GM23338 (cell line): ENCODE measurements at regions not wholly inside any gene's neighbourhood (a gene's known extent, or its start where the extent isn't known, plus 50 kb on each side); places are given as distances from the start of the nearest gene placed in this dataset.

Experiments
- CTCF ChIP-seq, 2 experiments: fragments of 200-600 bp in 1 of 2; sonication (generic) in 1 of 2; conservative IDR thresholded peaks; 2 replicates each; pipeline versions ENCODE4 v1.5.1 to v1.6.1; 2016 to 2017; ENCODE audit warnings: antibody characterized with exemption in 2 of 2, low read depth in 2 of 2, mild to moderate bottlenecking in 2 of 2, moderate library complexity in 1 of 2
- REST ChIP-seq: IDR thresholded peaks from one replicate; pipeline ENCODE4 v1.6.1; 2018; ENCODE audit warnings: antibody characterized with exemption; ENCODE audit not compliant: unreplicated experiment

DNA sequence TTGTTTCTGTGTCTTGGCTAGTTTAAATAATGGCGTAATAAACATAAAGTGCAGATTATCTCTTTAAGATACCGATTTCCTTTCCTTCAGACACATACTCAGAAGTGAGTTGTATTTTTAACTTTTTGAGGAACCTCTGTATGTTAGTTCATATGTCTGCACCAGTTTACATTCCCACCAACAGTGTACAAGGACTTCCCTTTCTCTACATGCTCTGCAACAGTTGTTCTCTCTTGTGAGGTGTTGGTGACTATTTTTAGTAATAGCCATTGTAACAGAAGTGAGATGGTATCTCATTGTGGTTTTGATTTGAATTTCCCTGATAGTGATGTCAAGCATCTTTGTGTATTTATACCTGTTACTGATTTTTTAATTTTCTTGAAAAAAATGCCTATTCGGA lies 418.6 kb downstream of the UQCRFS1 start:
- TF ChIP-seq CTCF (conservative IDR thresholded peaks at IDR 0.05; ENCODE audit: low read depth in 2 of 2) (no peak), REST (no peak)
